NB4 (cell line): ENCODE measurements at regions not wholly inside any gene's neighbourhood (a gene's known extent, or its start where the extent isn't known, plus 50 kb on each side); places are given as distances from the start of the nearest gene placed in this dataset.

Experiments
- POLR2A ChIP-seq: IDR thresholded peaks from 2 replicates; pipeline ENCODE4 v1.6.1; 2011; ENCODE audit warnings: mild to moderate bottlenecking; ENCODE audit not compliant: insufficient read length; ENCODE audit errors: extremely low read depth
- TF ChIP-seq, protein P1 (sequence below): IDR thresholded peaks from one replicate; pipeline ENCODE4 v1.5.1; 2012; ENCODE audit warnings: low read depth, low read length

GRCh38 chr4:43782391-43782790 is 666.2 kb downstream of the KCTD8 start:
- TF ChIP-seq, protein P1, sequence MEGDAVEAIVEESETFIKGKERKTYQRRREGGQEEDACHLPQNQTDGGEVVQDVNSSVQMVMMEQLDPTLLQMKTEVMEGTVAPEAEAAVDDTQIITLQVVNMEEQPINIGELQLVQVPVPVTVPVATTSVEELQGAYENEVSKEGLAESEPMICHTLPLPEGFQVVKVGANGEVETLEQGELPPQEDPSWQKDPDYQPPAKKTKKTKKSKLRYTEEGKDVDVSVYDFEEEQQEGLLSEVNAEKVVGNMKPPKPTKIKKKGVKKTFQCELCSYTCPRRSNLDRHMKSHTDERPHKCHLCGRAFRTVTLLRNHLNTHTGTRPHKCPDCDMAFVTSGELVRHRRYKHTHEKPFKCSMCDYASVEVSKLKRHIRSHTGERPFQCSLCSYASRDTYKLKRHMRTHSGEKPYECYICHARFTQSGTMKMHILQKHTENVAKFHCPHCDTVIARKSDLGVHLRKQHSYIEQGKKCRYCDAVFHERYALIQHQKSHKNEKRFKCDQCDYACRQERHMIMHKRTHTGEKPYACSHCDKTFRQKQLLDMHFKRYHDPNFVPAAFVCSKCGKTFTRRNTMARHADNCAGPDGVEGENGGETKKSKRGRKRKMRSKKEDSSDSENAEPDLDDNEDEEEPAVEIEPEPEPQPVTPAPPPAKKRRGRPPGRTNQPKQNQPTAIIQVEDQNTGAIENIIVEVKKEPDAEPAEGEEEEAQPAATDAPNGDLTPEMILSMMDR: no peak
- no peak for TF ChIP-seq POLR2A
